Right lobe of liver (tissue), 4 donors: ENCODE measurements at regions not wholly inside any gene's neighbourhood (a gene's known extent, or its start where the extent isn't known, plus 50 kb on each side); places are given as distances from the start of the nearest gene placed in this dataset.

Experiments used
- CTCF ChIP-seq, 4 donors: fragments of 200-600 bp in 3 of 4; fragments of 450-650 bp in 1 of 4; IDR thresholded peaks; one replicate each; pipeline versions ENCODE4 v1.5.1 to v1.8.0; 2016 to 2022; ENCODE audit warnings: antibody characterized with exemption in 4 of 4, mild to moderate bottlenecking in 2 of 4
- POLR2A ChIP-seq: fragments of 450-650 bp; IDR thresholded peaks from one replicate; pipeline ENCODE4 v1.6.1; 2017; ENCODE audit warnings: antibody characterized with exemption, mild to moderate bottlenecking
- donor health status: DM: no; HTN: no; CAD: no.
- donor health status: DM: no; HTN: no; CAD: no.
- donor health status: DM: no; HTN: yes; CAD: no.

GRCh38 chr6:117078624-117079023, 186.7 kb upstream of the VGLL2 start:
- TF ChIP-seq CTCF (IDR thresholded peaks at IDR 0.05) (no peak), POLR2A (no peak)
